ENCODE measurements at regions not wholly inside any gene's neighbourhood (a gene's known extent, or its start where the extent isn't known, plus 50 kb on each side); places are given as distances from the start of the nearest gene placed in this dataset.

DNA sequence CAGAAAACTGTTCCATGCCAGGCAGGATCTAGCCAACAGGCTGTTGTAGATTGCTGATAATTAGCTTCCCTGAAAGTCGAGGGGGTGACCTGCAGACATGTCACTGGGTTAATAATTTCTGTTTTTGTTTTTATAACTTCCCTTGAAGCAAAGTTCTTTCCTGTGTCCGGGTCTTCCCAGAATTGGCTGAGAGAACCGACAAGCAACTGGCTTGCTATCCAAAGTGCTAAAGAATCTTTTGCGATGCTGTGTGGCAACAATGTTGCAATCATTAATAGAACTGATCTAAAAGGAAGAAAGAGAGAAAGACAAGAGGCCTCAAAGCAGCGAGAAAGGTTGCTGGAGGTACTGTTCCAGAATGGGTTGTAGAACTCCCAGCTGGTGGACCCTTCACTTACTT is 132.1 kb upstream of the DPP6 start:
- no peak for TF ChIP-seq POLR2AphosphoS5 (IDR thresholded peaks at IDR 0.05)
- TF ChIP-seq CTCF (IDR thresholded peaks at IDR 0.05; ENCODE audit: poor library complexity, severe bottlenecking), result no peak
- TF ChIP-seq RAD21 (conservative IDR thresholded peaks at IDR 0.05), result no peak
- TF ChIP-seq TAF1 (IDR thresholded peaks at IDR 0.05; ENCODE audit: low read depth), result no peak
- TF ChIP-seq EP300 (conservative IDR thresholded peaks at IDR 0.05; ENCODE audit: poor library complexity, severe bottlenecking), result no peak
